ENCODE measurements at regions not wholly inside any gene's neighbourhood (a gene's known extent, or its start where the extent isn't known, plus 50 kb on each side); places are given as distances from the start of the nearest gene placed in this dataset. TPM values are rescaled to one million over a fixed set of nuclear protein-coding genes. Genes with fewer than 3 reads are reported as not detected.

DNA sequence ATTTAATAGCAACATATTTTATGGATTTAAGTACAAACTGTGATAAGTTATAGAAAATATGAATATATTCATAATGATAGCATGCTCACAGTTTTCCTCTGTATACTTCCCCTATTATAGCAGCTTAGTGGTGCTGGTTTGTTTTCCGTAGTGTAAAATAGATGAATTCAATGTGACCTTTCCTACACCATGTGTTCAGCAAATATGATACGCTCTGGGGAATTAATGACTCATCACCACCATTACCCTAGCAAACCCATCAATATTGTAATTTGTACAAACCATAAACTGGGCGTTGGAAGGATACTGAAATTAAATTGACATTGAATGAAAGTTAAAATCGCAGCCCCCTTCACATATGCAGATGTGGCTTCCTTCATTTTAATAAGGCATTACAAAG lies 58.7 kb upstream of the CDH19 start:
- Histone ChIP-seq H3K4me3 (no peak overlapping the region), H3K27ac (ENCODE audit: low read depth in 1 of 2, low read length in 1 of 2) (no peak overlapping the region), H3K36me3 (ENCODE audit: control insufficient read depth in 4 of 4, insufficient read depth in 4 of 4, low read length in 4 of 4) (no peaks in the 10 kb centered on the region), H3K27me3 (ENCODE audit: control insufficient read depth in 3 of 3, insufficient read depth in 3 of 3, low read length in 2 of 3) (peaks cover 0 to 5% (median 0%) of the 10 kb centered on the region in 3 donors), H3K9ac (ENCODE audit: insufficient read depth in 1 of 2, low read length in 2 of 2) (no peak overlapping the region), H3K4me1 (ENCODE audit: control insufficient read depth in 5 of 5, insufficient read depth in 5 of 5, low read length in 5 of 5) (no peaks in the 10 kb centered on the region), H3K9me3 (ENCODE audit: control insufficient read depth in 4 of 4, insufficient read depth in 3 of 4, low read length in 3 of 4) (no peaks in the 10 kb centered on the region)
- DNase-seq = no peak
- ATAC-seq (ENCODE audit: insufficient read depth, low FRiP score) = no peak
- 87 to 89% methylated on average over 4 of the region's 4 CpGs for WGBS, 2 donors
- TF ChIP-seq, protein P1, sequence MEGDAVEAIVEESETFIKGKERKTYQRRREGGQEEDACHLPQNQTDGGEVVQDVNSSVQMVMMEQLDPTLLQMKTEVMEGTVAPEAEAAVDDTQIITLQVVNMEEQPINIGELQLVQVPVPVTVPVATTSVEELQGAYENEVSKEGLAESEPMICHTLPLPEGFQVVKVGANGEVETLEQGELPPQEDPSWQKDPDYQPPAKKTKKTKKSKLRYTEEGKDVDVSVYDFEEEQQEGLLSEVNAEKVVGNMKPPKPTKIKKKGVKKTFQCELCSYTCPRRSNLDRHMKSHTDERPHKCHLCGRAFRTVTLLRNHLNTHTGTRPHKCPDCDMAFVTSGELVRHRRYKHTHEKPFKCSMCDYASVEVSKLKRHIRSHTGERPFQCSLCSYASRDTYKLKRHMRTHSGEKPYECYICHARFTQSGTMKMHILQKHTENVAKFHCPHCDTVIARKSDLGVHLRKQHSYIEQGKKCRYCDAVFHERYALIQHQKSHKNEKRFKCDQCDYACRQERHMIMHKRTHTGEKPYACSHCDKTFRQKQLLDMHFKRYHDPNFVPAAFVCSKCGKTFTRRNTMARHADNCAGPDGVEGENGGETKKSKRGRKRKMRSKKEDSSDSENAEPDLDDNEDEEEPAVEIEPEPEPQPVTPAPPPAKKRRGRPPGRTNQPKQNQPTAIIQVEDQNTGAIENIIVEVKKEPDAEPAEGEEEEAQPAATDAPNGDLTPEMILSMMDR (IDR thresholded peaks at IDR 0.05; ENCODE audit: control extremely low read depth, extremely low read depth) = no peak

DNA sequence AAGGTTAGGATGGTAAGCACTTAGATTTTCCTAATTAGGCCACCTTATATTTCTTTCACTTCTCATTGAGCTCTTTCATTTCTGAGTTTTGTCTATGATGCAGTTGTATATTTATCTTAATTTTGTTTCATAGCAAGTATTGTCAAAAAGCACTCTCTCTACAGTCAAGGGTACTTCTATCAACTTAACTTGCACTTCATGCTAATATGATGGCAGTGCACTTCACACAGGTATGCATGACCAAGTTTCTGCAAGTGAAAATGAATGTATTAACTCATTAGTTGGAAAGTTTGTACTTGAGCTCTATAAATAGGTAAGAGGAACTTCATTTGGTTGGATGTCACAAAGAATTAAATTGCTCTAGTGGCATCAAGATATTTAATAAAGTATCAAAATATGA lies 51.5 kb upstream of the CDH19 start:
- Histone ChIP-seq H3K4me1 (ENCODE audit: control insufficient read depth in 5 of 5, insufficient read depth in 5 of 5, low read length in 5 of 5) (no peaks in the 10 kb centered on the region), H3K27ac (ENCODE audit: low read depth in 1 of 2, low read length in 1 of 2) (no peak overlapping the region), H3K9me3 (ENCODE audit: control insufficient read depth in 4 of 4, insufficient read depth in 3 of 4, low read length in 3 of 4) (peaks cover 0 to under 1% (median 0%) of the 10 kb centered on the region in 4 donors), H3K9ac (ENCODE audit: insufficient read depth in 1 of 2, low read length in 2 of 2) (no peak overlapping the region), H3K27me3 (ENCODE audit: control insufficient read depth in 3 of 3, insufficient read depth in 3 of 3, low read length in 2 of 3) (no peaks in the 10 kb centered on the region), H3K36me3 (ENCODE audit: control insufficient read depth in 4 of 4, insufficient read depth in 4 of 4, low read length in 4 of 4) (no peaks in the 10 kb centered on the region), H3K4me3 (no peak overlapping the region)
- DNase-seq (peak in 1 of 3 donors; percentile 30), ATAC-seq (ENCODE audit: insufficient read depth, low FRiP score) (peak; percentile 69)
- TF ChIP-seq, protein P1 (IDR thresholded peaks at IDR 0.05; ENCODE audit: control extremely low read depth, extremely low read depth) = no peak

Small RNA genes lying in the stretch of these regions (small RNA-seq; reads per million reads assigned to genes)
- not detected for gene AC091042.1 (ENCODE audit: low replicate concordance)
- not detected for gene MIR5011 (ENCODE audit: low replicate concordance)
- gene RNU6-1037P (ENCODE audit: low replicate concordance) = not detected
- not detected for gene RPL31P9 (ENCODE audit: low replicate concordance)
